Lung (tissue), 11 donors: ENCODE measurements at regions not wholly inside any gene's neighbourhood (a gene's known extent, or its start where the extent isn't known, plus 50 kb on each side); places are given as distances from the start of the nearest gene placed in this dataset.

Source experiments
- ATAC-seq: fragments of 200-7000 bp; cut with Tn5 transposase; one replicate; pipeline ENCODE4 v1.9.1; 2020; ENCODE audit warnings: moderate number of reproducible peaks; ENCODE audit not compliant: insufficient read depth, low FRiP score
- DNase-seq, 3 donors: peaks; one replicate each; pipeline ENCODE4 v3.0.0-alpha.2; 2013 to 2017
- H3K27ac ChIP-seq, 2 donors: one replicate each; pipeline ENCODE4 v1.5.1; 2013; ENCODE audit warnings: mild to moderate bottlenecking in 2 of 2, moderate library complexity in 2 of 2, control low read depth in 1 of 2, inconsistent platforms in 1 of 2, low read depth in 1 of 2, low read length in 1 of 2
- H3K27me3 ChIP-seq, 3 donors: one replicate each; pipeline ENCODE4 v1.5.1; 2013; ENCODE audit warnings: low read length in 2 of 3; ENCODE audit not compliant: control insufficient read depth in 3 of 3, insufficient read depth in 3 of 3
- H3K36me3 ChIP-seq, 4 donors: one replicate each; pipeline ENCODE4 v1.5.1; 2013; ENCODE audit warnings: low read length in 4 of 4, mild to moderate bottlenecking in 1 of 4, moderate library complexity in 1 of 4; ENCODE audit not compliant: control insufficient read depth in 4 of 4, insufficient read depth in 4 of 4
- H3K4me1 ChIP-seq, 5 donors: one replicate each; pipeline ENCODE4 v1.5.1; 2013; ENCODE audit warnings: low read length in 5 of 5, mild to moderate bottlenecking in 2 of 5, moderate library complexity in 1 of 5; ENCODE audit not compliant: control insufficient read depth in 5 of 5, insufficient read depth in 5 of 5
- H3K4me3 ChIP-seq: one replicate; pipeline ENCODE4 v1.5.1; 2013; ENCODE audit warnings: mild to moderate bottlenecking, control low read depth, moderate library complexity
- H3K9ac ChIP-seq, 2 donors: one replicate each; pipeline ENCODE4 v1.5.1; 2013; ENCODE audit warnings: low read length in 2 of 2, control low read depth in 1 of 2; ENCODE audit not compliant: insufficient read depth in 1 of 2
- H3K9me3 ChIP-seq, 4 donors: one replicate each; pipeline ENCODE4 v1.5.1; 2013; ENCODE audit warnings: low read length in 3 of 4, mild to moderate bottlenecking in 1 of 4, moderate library complexity in 1 of 4; ENCODE audit not compliant: control insufficient read depth in 4 of 4, insufficient read depth in 3 of 4
- CTCF ChIP-seq: IDR thresholded peaks from 2 replicates; pipeline ENCODE4 v1.5.1; 2012; ENCODE audit warnings: mild to moderate bottlenecking; ENCODE audit errors: control extremely low read depth, extremely low read depth
- WGBS, 2 donors: extraction: QIAGEN DNeasy Blood & Tissue Kit; methylation state at CpG; one replicate each; pipeline ENCODE4 v1.1.7; 2013; 5-methylcytosine and 5-hydroxymethylcytosine counted together
- donor health status: control.
- donor health status: control.
- donor health status: Bipolar disorder and iron deficiency.
- donor health status: healthy.
- donor health status: DM: yes; HTN: yes; CAD: no.

GRCh38 chr7:131640686-131641085 lies 84.3 kb upstream of the PODXL start:
- Histone ChIP-seq H3K36me3 (no peaks in the 10 kb centered on the region), H3K4me3 (no peak overlapping the region), H3K9ac (no peak overlapping the region), H3K9me3 (no peaks in the 10 kb centered on the region), H3K27ac (no peak overlapping the region), H3K27me3 (no peaks in the 10 kb centered on the region), H3K4me1 (no peaks in the 10 kb centered on the region)
- DNase-seq (no peak), ATAC-seq (no peak)
- 85 to 90% methylated on average over 5 of the region's 5 CpGs for WGBS, 2 donors
- no peak for TF ChIP-seq CTCF

GRCh38 chr7:131638641-131639430 lies 82.4 kb upstream of the PODXL start:
- 85 to 86% methylated on average over 10 of the region's 10 CpGs for WGBS, 2 donors
- Histone ChIP-seq H3K36me3 (no peaks in the 10 kb centered on the region), H3K27me3 (no peaks in the 10 kb centered on the region), H3K4me3 (no peak overlapping the region), H3K9me3 (peaks cover 0 to 2% (median 0%) of the 10 kb centered on the region in 4 donors), H3K9ac (no peak overlapping the region), H3K4me1 (peaks cover 0 to 2% (median under 1%) of the 10 kb centered on the region in 5 donors), H3K27ac (no peak overlapping the region)
- DNase-seq (no peak), ATAC-seq (no peak)
- TF ChIP-seq CTCF, result no peak

- Histone ChIP-seq H3K9ac (no peak overlapping the region), H3K36me3 (no peaks in the 10 kb centered on the region), H3K27me3 (no peaks in the 10 kb centered on the region), H3K4me3 (no peak overlapping the region), H3K27ac (no peak overlapping the region), H3K9me3 (peaks cover 0 to 2% (median 0%) of the 10 kb centered on the region in 4 donors), H3K4me1 (peaks cover 0 to 3% (median 2%) of the 10 kb centered on the region in 5 donors)
- WGBS, 2 donors, result 74% methylated on average over 8 of the region's 8 CpGs
- no peak for TF ChIP-seq CTCF
- DNase-seq, result no peak
- ATAC-seq, result no peak
These were observed 81.4 kb upstream of the PODXL start for GRCh38 chr7:131637859-131638258.
